Neural crest cell (in vitro differentiated cells): ENCODE measurements at regions not wholly inside any gene's neighbourhood (a gene's known extent, or its start where the extent isn't known, plus 50 kb on each side); places are given as distances from the start of the nearest gene placed in this dataset.

Experiments used
- DNase-seq: peaks from one replicate; pipeline ENCODE4 v3.0.0; 2021; ENCODE audit warnings: low read depth, mixed read lengths, low spot score
- H3K27ac Mint-ChIP-seq: one replicate; pipeline ENCODE4 v1.8.0; 2021; ENCODE audit warnings: mild to moderate bottlenecking, mixed read lengths; ENCODE audit not compliant: unreplicated experiment
- H3K27me3 Mint-ChIP-seq: 2 replicates; pipeline ENCODE4 v1.8.0; 2021; ENCODE audit warnings: low read depth, mild to moderate bottlenecking, mixed read lengths
- H3K36me3 Mint-ChIP-seq: 2 replicates; pipeline ENCODE4 v1.8.0; 2021; ENCODE audit warnings: low read depth, mild to moderate bottlenecking, mixed read lengths
- H3K4me1 Mint-ChIP-seq: 2 replicates; pipeline ENCODE4 v1.8.0; 2021; ENCODE audit warnings: mixed read lengths
- H3K4me3 Mint-ChIP-seq: one replicate; pipeline ENCODE4 v1.8.0; 2021; ENCODE audit warnings: mild to moderate bottlenecking, mixed read lengths
- H3K9me3 Mint-ChIP-seq: 2 replicates; pipeline ENCODE4 v1.8.0; 2021; ENCODE audit warnings: mixed read lengths
- CTCF ChIP-seq: fragments of 200-600 bp; sonication (generic); conservative IDR thresholded peaks from 2 replicates; pipeline ENCODE4 v1.5.0; 2021; ENCODE audit warnings: antibody characterized with exemption, mild to moderate bottlenecking

DNA sequence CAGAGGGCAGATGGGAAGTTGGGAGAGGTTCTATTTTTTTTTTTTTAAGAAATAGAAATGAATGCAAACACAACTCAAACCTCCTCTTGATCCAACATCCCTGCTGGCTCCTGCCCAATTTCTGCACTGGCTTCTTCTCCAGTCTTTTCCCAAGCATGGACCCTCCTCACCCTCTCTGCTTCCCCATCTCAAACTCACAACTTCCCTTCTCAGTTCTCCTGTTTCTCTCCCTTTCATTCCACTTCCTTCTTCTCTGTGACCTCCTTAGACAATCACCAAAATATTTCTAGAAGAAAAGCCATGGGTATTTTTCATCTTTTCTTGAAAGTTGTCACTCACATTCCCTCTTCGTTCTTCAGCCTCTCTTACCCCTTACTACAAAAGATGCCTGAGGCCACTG, 85.2 kb upstream of the VPREB1 start:
- peaks cover 81% of the 10 kb centered on the region for H3K27me3 Mint-ChIP-seq
- no peaks in the 10 kb centered on the region for H3K36me3 Mint-ChIP-seq
- DNase-seq: no peak
- TF ChIP-seq CTCF: no peak
- no peaks in the 10 kb centered on the region for H3K9me3 Mint-ChIP-seq
- H3K4me3 Mint-ChIP-seq: no peak overlapping the region
- no peak overlapping the region for H3K27ac Mint-ChIP-seq
- no peaks in the 10 kb centered on the region for H3K4me1 Mint-ChIP-seq

DNA sequence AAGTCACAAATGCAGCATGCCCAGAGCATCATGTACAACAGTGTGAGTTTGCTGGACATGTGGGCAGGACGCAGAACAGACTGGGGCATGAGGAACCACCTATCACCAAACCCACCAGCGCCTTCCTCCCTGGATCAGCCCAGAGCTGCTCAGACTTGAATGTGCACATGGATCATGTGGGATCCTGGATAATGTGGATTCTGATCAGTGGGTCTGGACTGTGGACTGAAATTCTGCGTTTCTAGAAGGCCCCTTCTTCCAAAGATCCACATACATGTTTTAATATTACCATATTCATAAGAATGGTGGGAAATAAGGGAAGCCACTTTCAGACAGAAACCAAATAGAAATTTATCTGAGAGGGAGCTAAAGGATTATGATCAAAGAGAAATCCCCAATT, 85.6 kb upstream of the VPREB1 start:
- H3K27me3 Mint-ChIP-seq: peaks cover 81% of the 10 kb centered on the region
- no peak for DNase-seq
- no peak for TF ChIP-seq CTCF
- no peak overlapping the region for H3K27ac Mint-ChIP-seq
- no peaks in the 10 kb centered on the region for H3K36me3 Mint-ChIP-seq
- no peak overlapping the region for H3K4me3 Mint-ChIP-seq
- H3K4me1 Mint-ChIP-seq: no peaks in the 10 kb centered on the region
- no peaks in the 10 kb centered on the region for H3K9me3 Mint-ChIP-seq

DNA sequence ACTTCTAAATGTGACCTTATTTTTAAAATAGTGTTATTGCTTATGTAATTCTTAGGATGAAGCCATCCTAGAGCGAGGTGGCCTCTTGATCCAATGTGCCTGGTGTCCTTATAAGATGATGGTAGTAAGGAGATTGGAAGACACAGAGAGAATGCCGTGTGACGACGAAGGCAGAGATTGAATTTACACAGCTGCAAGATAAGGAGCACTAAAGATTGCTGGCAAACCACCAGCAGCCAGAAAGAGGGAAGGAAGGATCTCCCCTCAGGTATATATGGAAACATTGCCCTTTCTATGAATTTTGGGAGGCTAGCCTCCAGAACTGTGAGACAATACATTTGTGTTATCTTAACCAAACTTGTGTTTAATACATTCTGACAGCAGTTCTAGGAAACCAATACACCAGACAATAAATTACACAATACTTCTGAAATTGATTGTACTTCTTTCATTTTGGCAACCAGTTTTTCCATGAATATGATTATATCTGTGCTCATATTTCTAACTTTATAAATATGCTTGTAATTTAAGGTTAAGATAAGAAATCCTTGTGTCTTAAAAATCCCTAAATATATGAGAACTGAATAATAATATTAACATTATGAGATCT, 86.3 kb upstream of the VPREB1 start:
- H3K4me3 Mint-ChIP-seq: no peak overlapping the region
- no peaks in the 10 kb centered on the region for H3K9me3 Mint-ChIP-seq
- no peak for DNase-seq
- no peaks in the 10 kb centered on the region for H3K36me3 Mint-ChIP-seq
- H3K27ac Mint-ChIP-seq: no peak overlapping the region
- TF ChIP-seq CTCF: no peak
- H3K27me3 Mint-ChIP-seq: peaks cover 78% of the 10 kb centered on the region
- H3K4me1 Mint-ChIP-seq: no peaks in the 10 kb centered on the region

GRCh38 chr22:22157348-22157725, 87.2 kb upstream of the VPREB1 start:
- Mint-ChIP-seq H3K27ac (no peak overlapping the region), H3K4me1 (no peaks in the 10 kb centered on the region), H3K9me3 (no peaks in the 10 kb centered on the region), H3K27me3 (peaks cover 75% of the 10 kb centered on the region), H3K4me3 (no peak overlapping the region), H3K36me3 (no peaks in the 10 kb centered on the region)
- DNase-seq: no peak
- TF ChIP-seq CTCF: no peak

- TF ChIP-seq CTCF: peak; percentile 80
- Mint-ChIP-seq H3K36me3 (no peaks in the 10 kb centered on the region), H3K9me3 (no peaks in the 10 kb centered on the region), H3K27me3 (peaks cover 75% of the 10 kb centered on the region), H3K27ac (no peak overlapping the region), H3K4me3 (no peak overlapping the region), H3K4me1 (no peaks in the 10 kb centered on the region)
- peak; percentile 45 for DNase-seq
These were observed 87.8 kb upstream of the VPREB1 start for GRCh38 chr22:22156716-22157347.
